Kidney epithelial cell (primary cell): ENCODE measurements at regions not wholly inside any gene's neighbourhood (a gene's known extent, or its start where the extent isn't known, plus 50 kb on each side); places are given as distances from the start of the nearest gene placed in this dataset.

Experiments used
- DNase-seq: peaks from one replicate; pipeline ENCODE4 v3.0.0-alpha.2; 2010; ENCODE audit warnings: low read depth
- H3K27me3 ChIP-seq: 2 replicates; pipeline ENCODE4 v1.6.0; 2011; ENCODE audit warnings: low read length; ENCODE audit not compliant: control insufficient read depth, insufficient read depth
- H3K36me3 ChIP-seq: 2 replicates; pipeline ENCODE4 v1.5.1; 2011; ENCODE audit warnings: low read length; ENCODE audit not compliant: control insufficient read depth, insufficient read depth
- H3K4me3 ChIP-seq: 2 replicates; pipeline ENCODE4 v1.5.1; 2011; ENCODE audit warnings: low read depth, mild to moderate bottlenecking, control low read depth, low read length
- TF ChIP-seq, protein P1 (sequence below): IDR thresholded peaks from 2 replicates; pipeline ENCODE4 v1.5.1; 2011; ENCODE audit warnings: mild to moderate bottlenecking, moderate library complexity, low read length, control low read depth, inconsistent platforms; ENCODE audit not compliant: insufficient read depth, poor library complexity, severe bottlenecking

DNA sequence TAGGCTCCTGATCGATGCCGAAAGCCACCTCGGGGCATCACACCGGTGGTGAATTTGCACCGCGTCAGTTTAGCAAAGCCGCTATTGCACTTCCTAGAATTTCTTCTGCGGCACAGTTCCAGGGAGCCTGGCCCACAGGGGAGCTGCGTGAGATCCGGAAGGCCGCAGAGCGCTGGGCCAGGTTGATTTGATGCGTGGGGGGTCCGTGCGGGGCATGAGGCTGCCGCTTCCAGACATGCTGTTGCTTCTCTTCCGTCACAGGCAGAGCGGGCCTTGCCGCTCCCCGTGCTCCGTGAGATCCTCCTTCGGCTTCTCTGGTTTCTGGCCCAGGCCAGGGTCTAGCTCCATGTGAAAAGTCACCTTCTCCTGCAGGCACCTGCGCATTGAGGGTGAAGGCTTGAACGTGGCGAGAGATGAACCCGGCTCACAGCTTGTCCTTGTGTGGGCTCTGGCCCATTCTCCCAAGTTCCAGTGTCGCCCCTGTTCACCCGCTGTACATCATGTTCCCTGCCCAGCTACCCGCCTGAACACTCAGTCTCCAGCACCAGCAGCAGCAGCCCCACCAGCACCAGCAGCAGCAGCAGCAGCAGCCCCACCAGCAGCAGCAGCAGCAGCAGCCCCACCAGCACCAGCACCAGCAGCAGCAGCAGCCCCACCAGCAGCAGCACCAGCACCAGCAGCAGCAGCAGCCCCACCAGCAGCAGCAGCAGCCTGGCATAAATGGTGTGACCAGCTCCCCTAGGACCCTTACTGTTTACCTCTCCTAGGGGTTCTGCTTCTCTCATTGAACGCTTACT lies 131.2 kb downstream of the TRIML1 start:
- no peaks in the 10 kb centered on the region for H3K36me3 ChIP-seq
- H3K4me3 ChIP-seq, result no peak overlapping the region
- no peaks in the 10 kb centered on the region for H3K27me3 ChIP-seq
- no peak for DNase-seq
- TF ChIP-seq, protein P1, sequence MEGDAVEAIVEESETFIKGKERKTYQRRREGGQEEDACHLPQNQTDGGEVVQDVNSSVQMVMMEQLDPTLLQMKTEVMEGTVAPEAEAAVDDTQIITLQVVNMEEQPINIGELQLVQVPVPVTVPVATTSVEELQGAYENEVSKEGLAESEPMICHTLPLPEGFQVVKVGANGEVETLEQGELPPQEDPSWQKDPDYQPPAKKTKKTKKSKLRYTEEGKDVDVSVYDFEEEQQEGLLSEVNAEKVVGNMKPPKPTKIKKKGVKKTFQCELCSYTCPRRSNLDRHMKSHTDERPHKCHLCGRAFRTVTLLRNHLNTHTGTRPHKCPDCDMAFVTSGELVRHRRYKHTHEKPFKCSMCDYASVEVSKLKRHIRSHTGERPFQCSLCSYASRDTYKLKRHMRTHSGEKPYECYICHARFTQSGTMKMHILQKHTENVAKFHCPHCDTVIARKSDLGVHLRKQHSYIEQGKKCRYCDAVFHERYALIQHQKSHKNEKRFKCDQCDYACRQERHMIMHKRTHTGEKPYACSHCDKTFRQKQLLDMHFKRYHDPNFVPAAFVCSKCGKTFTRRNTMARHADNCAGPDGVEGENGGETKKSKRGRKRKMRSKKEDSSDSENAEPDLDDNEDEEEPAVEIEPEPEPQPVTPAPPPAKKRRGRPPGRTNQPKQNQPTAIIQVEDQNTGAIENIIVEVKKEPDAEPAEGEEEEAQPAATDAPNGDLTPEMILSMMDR, result no peak

DNA sequence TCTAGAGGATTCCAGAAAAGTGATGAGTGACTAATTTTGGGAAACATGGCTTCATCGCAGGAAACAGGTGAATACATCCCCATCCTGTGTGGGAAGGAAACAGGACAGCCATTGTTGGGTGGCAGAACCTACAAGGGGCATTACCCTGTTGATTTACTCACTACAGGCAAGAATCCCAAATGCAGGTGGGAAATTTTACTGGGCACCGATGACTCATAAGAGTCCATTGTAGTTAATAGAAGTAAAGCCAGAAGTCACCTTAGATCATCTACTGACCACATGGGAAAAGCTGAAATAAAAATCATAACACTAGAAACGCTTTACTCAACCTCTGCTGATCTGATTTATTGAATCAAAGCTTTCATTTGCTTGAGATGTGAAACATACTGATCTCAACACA lies 136.4 kb downstream of the TRIML1 start:
- Histone ChIP-seq H3K36me3 (no peaks in the 10 kb centered on the region), H3K27me3 (no peaks in the 10 kb centered on the region), H3K4me3 (no peak overlapping the region)
- TF ChIP-seq, protein P1, result no peak
- DNase-seq, result no peak

DNA sequence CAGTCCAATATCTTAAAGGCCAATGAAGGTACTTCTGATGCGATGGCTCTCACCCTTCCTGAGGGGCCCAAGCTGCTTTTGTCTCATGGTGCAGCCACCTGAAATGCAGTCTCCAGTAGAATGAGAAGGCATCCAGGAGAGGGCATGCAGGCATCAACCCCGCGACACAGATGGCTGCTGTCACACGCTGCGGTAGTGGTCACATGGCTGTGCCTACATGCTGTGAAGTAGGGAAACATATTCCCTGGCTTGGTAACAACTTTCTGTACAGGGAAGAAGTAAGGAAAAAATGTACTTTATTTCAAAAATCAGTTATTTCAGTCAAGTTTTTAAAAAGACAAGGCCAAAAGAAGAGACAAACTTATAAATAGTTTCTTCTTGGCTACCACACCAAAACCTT lies 139.9 kb downstream of the TRIML1 start:
- TF ChIP-seq, protein P1, result no peak
- no peak for DNase-seq
- Histone ChIP-seq H3K27me3 (peaks cover 4% of the 10 kb centered on the region), H3K36me3 (no peaks in the 10 kb centered on the region), H3K4me3 (no peak overlapping the region)

DNA sequence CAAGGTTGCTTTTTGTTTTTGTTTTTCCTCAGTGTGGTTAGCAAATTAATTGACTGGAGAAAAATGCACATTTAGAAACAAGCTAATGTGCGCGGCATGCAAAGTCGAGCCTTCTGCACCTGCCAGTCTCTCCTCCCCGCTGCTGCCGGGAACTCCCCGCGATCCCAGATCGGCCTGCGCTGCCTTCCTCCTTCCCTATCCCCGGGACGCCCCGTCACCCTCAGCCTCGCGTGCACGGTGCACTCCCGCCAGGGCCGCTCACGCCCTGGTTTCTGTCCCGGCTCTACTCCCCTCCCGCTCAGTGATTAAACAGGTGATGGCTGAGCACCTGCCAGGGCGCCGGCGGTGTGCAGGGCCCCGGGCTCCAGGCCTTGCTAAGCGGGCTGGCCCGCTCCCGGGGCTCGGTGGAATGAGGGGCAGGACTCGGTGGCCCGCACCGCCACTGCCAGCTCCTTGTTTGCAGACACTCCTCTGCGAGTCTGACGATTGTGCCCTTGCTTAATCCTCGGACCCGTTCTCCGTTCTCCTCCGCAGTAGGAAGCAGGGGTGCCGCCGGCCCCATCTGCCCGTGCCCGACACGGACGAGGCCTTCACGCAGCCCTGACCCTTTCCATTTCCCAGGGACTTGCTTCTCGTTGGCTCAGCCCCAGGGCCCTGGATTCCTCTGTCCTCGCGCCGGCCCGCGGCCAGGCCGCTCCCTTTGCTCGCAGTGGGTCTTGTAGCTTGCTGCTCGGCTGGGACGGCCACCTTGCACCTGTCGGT lies 143.4 kb downstream of the TRIML1 start:
- DNase-seq, result no peak
- H3K27me3 ChIP-seq, result peaks cover 4% of the 10 kb centered on the region
- peak overlapping the region; percentile 28 for H3K4me3 ChIP-seq
- TF ChIP-seq, protein P1, result no peak
- H3K36me3 ChIP-seq, result no peaks in the 10 kb centered on the region

DNA sequence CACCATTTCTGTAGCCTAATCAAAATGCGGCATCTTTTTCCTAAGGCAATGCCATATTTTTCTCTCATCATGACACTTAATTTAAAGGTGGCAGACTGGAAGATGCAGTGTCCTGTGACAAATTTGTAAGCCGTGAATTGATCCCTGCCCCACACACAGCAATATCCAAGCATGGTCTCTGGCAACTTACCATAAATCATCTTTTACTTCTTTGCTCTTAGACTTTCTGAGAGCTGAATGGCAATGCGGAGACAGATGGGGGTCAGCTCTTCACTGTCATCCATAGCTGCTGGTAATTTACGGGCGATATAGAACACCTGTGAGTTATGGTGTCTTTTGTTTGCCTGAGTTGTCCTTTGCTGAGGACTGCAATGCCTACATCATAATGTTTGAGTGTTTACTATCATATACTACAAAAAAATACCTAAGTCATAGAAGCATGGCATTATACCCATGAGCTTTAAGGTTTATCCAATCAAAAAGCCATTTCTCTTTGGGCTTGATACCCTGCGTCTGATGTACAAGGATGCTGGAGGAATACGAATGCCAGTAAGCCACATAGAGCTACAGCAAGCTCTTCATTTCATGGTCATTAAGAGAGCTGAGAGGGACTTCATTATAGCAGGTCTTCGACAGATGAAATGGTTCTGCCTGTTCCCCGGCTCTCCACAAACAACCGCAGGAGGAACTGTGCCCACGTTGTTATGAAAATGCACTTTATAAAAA lies 148.1 kb downstream of the TRIML1 start:
- Histone ChIP-seq H3K36me3 (no peaks in the 10 kb centered on the region), H3K4me3 (no peak overlapping the region), H3K27me3 (peaks cover 4% of the 10 kb centered on the region)
- TF ChIP-seq, protein P1, result no peak
- DNase-seq, result no peak
